Adrenal gland (tissue), 9 donors: ENCODE measurements at regions not wholly inside any gene's neighbourhood (a gene's known extent, or its start where the extent isn't known, plus 50 kb on each side); places are given as distances from the start of the nearest gene placed in this dataset.

ENCODE experiments used
- DNase-seq, 7 donors: peaks; one replicate each; pipeline ENCODE4 v3.0.0-alpha.2; 2019 to 2020
- H3K27ac ChIP-seq, 5 donors: fragments of 200-600 bp; sonication (generic) in 4 of 5; 1 replicate in 3 of 5; 2 replicates in 2 of 5; pipeline versions ENCODE4 v1.5.1 to v1.8.0; 2016 to 2020; ENCODE audit warnings: mild to moderate bottlenecking in 1 of 5
- H3K27me3 ChIP-seq: fragments of 200-600 bp; 2 replicates; pipeline ENCODE4 v1.8.0; 2021
- H3K36me3 ChIP-seq, 2 donors: fragments of 200-600 bp; replicated peaks in 1 of 2; 1 replicate in 1 of 2; 2 replicates in 1 of 2; pipeline versions ENCODE4 v1.5.1 to v1.8.0; 2018 to 2022
- H3K4me1 ChIP-seq, 2 donors: fragments of 200-600 bp; replicated peaks in 1 of 2; 1 replicate in 1 of 2; 2 replicates in 1 of 2; pipeline versions ENCODE4 v1.5.1 to v1.8.0; 2018 to 2021
- H3K4me3 ChIP-seq, 4 donors: fragments of 200-600 bp; sonication (generic) in 3 of 4; one replicate each; pipeline ENCODE4 v1.5.1; 2016 to 2018
- H3K9me3 ChIP-seq, 3 donors: fragments of 200-600 bp; sonication (generic) in 1 of 3; replicated peaks in 1 of 3; 1 replicate in 2 of 3; 2 replicates in 1 of 3; pipeline versions ENCODE4 v1.5.1 to v1.8.0; 2016 to 2021
- CTCF ChIP-seq, 6 experiments: fragments of 450-650 bp in 4 of 6; fragments of 200-600 bp in 2 of 6; sonication (generic) in 1 of 6; IDR thresholded peaks; 1 replicate in 5 of 6; 2 replicates in 1 of 6; pipeline versions ENCODE4 v1.5.1 to v1.8.0; 2016 to 2021; ENCODE audit warnings: antibody characterized with exemption in 6 of 6, mild to moderate bottlenecking in 2 of 6, moderate library complexity in 1 of 6
- POLR2A ChIP-seq, 2 donors: fragments of 450-650 bp; IDR thresholded peaks; one replicate each; pipeline ENCODE4 v1.6.1; 2017; ENCODE audit warnings: antibody characterized with exemption in 2 of 2, mild to moderate bottlenecking in 2 of 2, moderate library complexity in 1 of 2
- WGBS, 4 donors: extraction: QIAGEN DNeasy Blood & Tissue Kit in 2 of 4; methylation state at CpG; one replicate each; pipeline versions ENCODE4 v1.1.5 to v1.1.7; 2013 to 2017; 5-methylcytosine and 5-hydroxymethylcytosine counted together
- intact Hi-C, 2 donors: fragments of 100-400 bp; cut with DNase I; formaldehyde crosslinking; loops; one replicate each; pipeline versions ENCODE4 v1.14.1 to v1.15.0; 2022 to 2023
- small RNA-seq, 2 donors: library from RNA; depleted of rRNA; stranded (forward); fragments of <200 nt; gene quantifications; one replicate each; pipeline ENCODE3, GENCODE V24; 2016
- donor health status: healthy with polysubstance abuse.
- donor health status: Bipolar disorder and iron deficiency.
- donor health status: DM: yes; HTN: yes; CAD: no.
- donor health status: DM: no; HTN: no; CAD: no.
- donor health status: DM: no; HTN: no; CAD: no.

DNA sequence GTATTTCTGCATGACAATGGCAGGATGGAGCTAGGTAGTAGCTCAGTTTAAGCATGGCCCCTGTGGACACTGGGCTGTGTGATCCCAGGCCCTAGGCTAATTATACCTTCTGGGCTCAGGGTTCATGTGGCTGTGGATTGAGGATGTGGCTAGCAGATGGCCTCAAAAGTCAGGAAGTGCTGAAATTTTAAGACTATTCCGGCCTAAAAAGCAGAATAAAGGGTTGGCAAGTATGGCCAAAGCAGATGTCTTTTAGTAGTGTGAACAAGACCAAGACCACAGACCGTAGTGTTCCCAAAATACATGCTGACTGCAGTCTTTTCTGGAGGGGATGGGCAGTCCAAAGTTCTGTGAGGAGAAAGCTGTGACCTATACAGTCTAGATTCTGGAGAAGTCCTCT is 115.7 kb upstream of the RAG2 start:
- WGBS, 4 donors, result 74 to 80% (median 77%) methylated on average over 2 of the region's 2 CpGs
- no peaks in the 10 kb centered on the region for H3K36me3 ChIP-seq
- H3K27me3 ChIP-seq, result no peaks in the 10 kb centered on the region
- intact Hi-C loops, result no loop called here
- H3K4me3 ChIP-seq, result no peak overlapping the region
- TF ChIP-seq CTCF (IDR thresholded peaks at IDR 0.05), result no peak
- no peak for TF ChIP-seq POLR2A (IDR thresholded peaks at IDR 0.05)
- peak overlapping the region in 3 of 5 donors; percentile 1 to 52 (median 40) for H3K27ac ChIP-seq
- DNase-seq, result peak; percentile 11 to 48 (median 18)
- H3K9me3 ChIP-seq, result no peaks in the 10 kb centered on the region
- H3K4me1 ChIP-seq, result no peaks in the 10 kb centered on the region

GRCh38 chr11:36711104-36711825 is 113.2 kb upstream of the RAG2 start:
- Histone ChIP-seq H3K9me3 (no peaks in the 10 kb centered on the region), H3K27ac (no peak overlapping the region), H3K4me1 (no peaks in the 10 kb centered on the region), H3K4me3 (no peak overlapping the region), H3K36me3 (no peaks in the 10 kb centered on the region), H3K27me3 (no peaks in the 10 kb centered on the region)
- TF ChIP-seq POLR2A (IDR thresholded peaks at IDR 0.05) (no peak), CTCF (IDR thresholded peaks at IDR 0.05) (no peak)
- intact Hi-C loops, result no loop called here
- DNase-seq, result no peak
- WGBS, 4 donors, result 71 to 81% (median 79%) methylated on average over 3 of the region's 3 CpGs

Small RNAs in the stretch of these regions (small RNA-seq; reads per million reads assigned to genes)
- gene RF00322 (0 reads per million in 2 donors), gene RNU6-99P (0 reads per million in 2 donors)
